ENCODE measurements at regions not wholly inside any gene's neighbourhood (a gene's known extent, or its start where the extent isn't known, plus 50 kb on each side); places are given as distances from the start of the nearest gene placed in this dataset.

DNA sequence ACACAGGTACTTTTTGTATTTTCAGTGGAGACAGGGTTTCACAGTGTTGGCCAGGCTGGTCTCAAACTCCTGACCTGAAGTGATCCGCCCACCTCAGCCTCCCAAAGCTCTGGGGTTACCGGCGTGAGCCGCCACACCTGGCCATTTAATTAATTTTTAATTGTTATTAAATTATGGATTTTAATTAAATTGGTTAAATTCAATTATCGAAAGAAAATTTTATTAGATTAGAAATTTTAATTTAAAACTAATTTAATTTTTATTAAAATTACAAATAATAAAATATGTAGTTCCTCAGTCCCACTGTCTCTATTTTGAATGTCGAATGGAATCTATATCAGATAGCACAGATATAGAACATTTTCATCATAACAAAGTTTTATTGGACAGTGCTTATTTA, 416.5 kb downstream of the GABRG2 start:
- Mint-ChIP-seq H3K9me3 (no peaks in the 10 kb centered on the region; the same call in 1 of the 3 replicates), H3K36me3 (ENCODE audit: low read depth) (no peaks in the 10 kb centered on the region), H3K27me3 (ENCODE audit: insufficient read depth, low read depth, poor library complexity) (no peaks in the 10 kb centered on the region), H3K4me3 (no peak overlapping the region), H3K4me1 (no peaks in the 10 kb centered on the region), H3K27ac (no peak overlapping the region)
- Histone ChIP-seq H4K20me1 (replicated peaks; ENCODE audit: insufficient read depth) (no peaks in the 10 kb centered on the region), H3K27me3 (ENCODE audit: insufficient read depth) (no peaks in the 10 kb centered on the region), H3K27ac (ENCODE audit: low read depth) (no peak overlapping the region), H3K4me3 (no peak overlapping the region), H3K79me2 (replicated peaks; ENCODE audit: insufficient read depth) (no peaks in the 10 kb centered on the region), H3K4me1 (ENCODE audit: insufficient read depth) (no peaks in the 10 kb centered on the region), H2AFZ (no peak overlapping the region), H3K36me3 (ENCODE audit: insufficient read depth) (no peaks in the 10 kb centered on the region), H3F3A (replicated peaks; ENCODE audit: low read depth) (no peaks in the 10 kb centered on the region), H3K4me2 (no peak overlapping the region), H3K9me2 (ENCODE audit: insufficient read depth) (no peaks in the 10 kb centered on the region)
- DNase-seq (ENCODE audit: low spot score): no peak
- TF ChIP-seq, protein P1, sequence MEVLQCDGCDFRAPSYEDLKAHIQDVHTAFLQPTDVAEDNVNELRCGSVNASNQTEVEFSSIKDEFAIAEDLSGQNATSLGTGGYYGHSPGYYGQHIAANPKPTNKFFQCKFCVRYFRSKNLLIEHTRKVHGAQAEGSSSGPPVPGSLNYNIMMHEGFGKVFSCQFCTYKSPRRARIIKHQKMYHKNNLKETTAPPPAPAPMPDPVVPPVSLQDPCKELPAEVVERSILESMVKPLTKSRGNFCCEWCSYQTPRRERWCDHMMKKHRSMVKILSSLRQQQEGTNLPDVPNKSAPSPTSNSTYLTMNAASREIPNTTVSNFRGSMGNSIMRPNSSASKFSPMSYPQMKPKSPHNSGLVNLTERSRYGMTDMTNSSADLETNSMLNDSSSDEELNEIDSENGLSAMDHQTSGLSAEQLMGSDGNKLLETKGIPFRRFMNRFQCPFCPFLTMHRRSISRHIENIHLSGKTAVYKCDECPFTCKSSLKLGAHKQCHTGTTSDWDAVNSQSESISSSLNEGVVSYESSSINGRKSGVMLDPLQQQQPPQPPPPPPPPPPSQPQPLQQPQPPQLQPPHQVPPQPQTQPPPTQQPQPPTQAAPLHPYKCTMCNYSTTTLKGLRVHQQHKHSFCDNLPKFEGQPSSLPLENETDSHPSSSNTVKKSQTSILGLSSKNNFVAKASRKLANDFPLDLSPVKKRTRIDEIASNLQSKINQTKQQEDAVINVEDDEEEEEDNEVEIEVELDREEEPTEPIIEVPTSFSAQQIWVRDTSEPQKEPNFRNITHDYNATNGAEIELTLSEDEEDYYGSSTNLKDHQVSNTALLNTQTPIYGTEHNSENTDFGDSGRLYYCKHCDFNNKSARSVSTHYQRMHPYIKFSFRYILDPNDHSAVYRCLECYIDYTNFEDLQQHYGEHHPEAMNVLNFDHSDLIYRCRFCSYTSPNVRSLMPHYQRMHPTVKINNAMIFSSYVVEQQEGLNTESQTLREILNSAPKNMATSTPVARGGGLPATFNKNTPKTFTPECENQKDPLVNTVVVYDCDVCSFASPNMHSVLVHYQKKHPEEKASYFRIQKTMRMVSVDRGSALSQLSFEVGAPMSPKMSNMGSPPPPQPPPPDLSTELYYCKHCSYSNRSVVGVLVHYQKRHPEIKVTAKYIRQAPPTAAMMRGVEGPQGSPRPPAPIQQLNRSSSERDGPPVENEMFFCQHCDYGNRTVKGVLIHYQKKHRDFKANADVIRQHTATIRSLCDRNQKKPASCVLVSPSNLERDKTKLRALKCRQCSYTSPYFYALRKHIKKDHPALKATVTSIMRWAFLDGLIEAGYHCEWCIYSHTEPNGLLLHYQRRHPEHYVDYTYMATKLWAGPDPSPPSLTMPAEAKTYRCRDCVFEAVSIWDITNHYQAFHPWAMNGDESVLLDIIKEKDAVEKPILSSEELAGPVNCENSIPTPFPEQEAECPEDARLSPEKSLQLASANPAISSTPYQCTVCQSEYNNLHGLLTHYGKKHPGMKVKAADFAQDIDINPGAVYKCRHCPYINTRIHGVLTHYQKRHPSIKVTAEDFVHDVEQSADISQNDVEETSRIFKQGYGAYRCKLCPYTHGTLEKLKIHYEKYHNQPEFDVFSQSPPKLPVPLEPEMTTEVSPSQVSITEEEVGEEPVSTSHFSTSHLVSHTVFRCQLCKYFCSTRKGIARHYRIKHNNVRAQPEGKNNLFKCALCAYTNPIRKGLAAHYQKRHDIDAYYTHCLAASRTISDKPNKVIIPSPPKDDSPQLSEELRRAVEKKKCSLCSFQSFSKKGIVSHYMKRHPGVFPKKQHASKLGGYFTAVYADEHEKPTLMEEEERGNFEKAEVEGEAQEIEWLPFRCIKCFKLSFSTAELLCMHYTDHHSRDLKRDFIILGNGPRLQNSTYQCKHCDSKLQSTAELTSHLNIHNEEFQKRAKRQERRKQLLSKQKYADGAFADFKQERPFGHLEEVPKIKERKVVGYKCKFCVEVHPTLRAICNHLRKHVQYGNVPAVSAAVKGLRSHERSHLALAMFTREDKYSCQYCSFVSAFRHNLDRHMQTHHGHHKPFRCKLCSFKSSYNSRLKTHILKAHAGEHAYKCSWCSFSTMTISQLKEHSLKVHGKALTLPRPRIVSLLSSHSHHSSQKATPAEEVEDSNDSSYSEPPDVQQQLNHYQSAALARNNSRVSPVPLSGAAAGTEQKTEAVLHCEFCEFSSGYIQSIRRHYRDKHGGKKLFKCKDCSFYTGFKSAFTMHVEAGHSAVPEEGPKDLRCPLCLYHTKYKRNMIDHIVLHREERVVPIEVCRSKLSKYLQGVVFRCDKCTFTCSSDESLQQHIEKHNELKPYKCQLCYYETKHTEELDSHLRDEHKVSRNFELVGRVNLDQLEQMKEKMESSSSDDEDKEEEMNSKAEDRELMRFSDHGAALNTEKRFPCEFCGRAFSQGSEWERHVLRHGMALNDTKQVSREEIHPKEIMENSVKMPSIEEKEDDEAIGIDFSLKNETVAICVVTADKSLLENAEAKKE (CRISPR knock-in tag; IDR thresholded peaks at IDR 0.05): no peak
- TF ChIP-seq, protein P2, sequence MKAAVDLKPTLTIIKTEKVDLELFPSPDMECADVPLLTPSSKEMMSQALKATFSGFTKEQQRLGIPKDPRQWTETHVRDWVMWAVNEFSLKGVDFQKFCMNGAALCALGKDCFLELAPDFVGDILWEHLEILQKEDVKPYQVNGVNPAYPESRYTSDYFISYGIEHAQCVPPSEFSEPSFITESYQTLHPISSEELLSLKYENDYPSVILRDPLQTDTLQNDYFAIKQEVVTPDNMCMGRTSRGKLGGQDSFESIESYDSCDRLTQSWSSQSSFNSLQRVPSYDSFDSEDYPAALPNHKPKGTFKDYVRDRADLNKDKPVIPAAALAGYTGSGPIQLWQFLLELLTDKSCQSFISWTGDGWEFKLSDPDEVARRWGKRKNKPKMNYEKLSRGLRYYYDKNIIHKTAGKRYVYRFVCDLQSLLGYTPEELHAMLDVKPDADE (IDR thresholded peaks at IDR 0.05): no peak
- TF ChIP-seq EZH2 (IDR thresholded peaks at IDR 0.05; ENCODE audit: low read depth, unreplicated experiment): no peak
- TF ChIP-seq REST (IDR thresholded peaks at IDR 0.05; ENCODE audit: unreplicated experiment): no peak
- no peak for TF ChIP-seq CREB1 (CRISPR knock-in tag; IDR thresholded peaks at IDR 0.05; ENCODE audit: low read depth)
- TF ChIP-seq EZH2phosphoT487 (IDR thresholded peaks at IDR 0.05; ENCODE audit: unreplicated experiment): no peak
- TF ChIP-seq ZNF114 (CRISPR knock-in tag; IDR thresholded peaks at IDR 0.05): no peak
- no peak for TF ChIP-seq STAT1 (IDR thresholded peaks at IDR 0.05; ENCODE audit: unreplicated experiment)
- TF ChIP-seq, protein P3, sequence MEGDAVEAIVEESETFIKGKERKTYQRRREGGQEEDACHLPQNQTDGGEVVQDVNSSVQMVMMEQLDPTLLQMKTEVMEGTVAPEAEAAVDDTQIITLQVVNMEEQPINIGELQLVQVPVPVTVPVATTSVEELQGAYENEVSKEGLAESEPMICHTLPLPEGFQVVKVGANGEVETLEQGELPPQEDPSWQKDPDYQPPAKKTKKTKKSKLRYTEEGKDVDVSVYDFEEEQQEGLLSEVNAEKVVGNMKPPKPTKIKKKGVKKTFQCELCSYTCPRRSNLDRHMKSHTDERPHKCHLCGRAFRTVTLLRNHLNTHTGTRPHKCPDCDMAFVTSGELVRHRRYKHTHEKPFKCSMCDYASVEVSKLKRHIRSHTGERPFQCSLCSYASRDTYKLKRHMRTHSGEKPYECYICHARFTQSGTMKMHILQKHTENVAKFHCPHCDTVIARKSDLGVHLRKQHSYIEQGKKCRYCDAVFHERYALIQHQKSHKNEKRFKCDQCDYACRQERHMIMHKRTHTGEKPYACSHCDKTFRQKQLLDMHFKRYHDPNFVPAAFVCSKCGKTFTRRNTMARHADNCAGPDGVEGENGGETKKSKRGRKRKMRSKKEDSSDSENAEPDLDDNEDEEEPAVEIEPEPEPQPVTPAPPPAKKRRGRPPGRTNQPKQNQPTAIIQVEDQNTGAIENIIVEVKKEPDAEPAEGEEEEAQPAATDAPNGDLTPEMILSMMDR (conservative IDR thresholded peaks at IDR 0.05; ENCODE audit: low read depth in 2 of 2): no peak
- TF ChIP-seq POLR2AphosphoS5 (IDR thresholded peaks at IDR 0.05; ENCODE audit: low read depth): no peak
- TF ChIP-seq ZNF331 (CRISPR knock-in tag; IDR thresholded peaks at IDR 0.05; ENCODE audit: low read depth): no peak
- TF ChIP-seq NANOG (IDR thresholded peaks at IDR 0.05; ENCODE audit: borderline replicate concordance): no peak
- no peak for TF ChIP-seq JUNB (IDR thresholded peaks at IDR 0.05; ENCODE audit: unreplicated experiment)
- ATAC-seq: no peak

All from GM23338 (cell line).